Suprapubic skin (tissue), 4 donors: ENCODE measurements at regions not wholly inside any gene's neighbourhood (a gene's known extent, or its start where the extent isn't known, plus 50 kb on each side); places are given as distances from the start of the nearest gene placed in this dataset.
"Not testable (repeated sequence)": the region's sequence is repeated elsewhere in the genome, so short reads cannot be mapped to it uniquely, and the experiment has no call there.

ENCODE experiments used
- DNase-seq, 2 donors: peaks; one replicate each; pipeline ENCODE4 v3.0.0-alpha.2; 2019; ENCODE audit warnings: low spot score in 2 of 2
- H3K27ac ChIP-seq: fragments of 200-600 bp; sonication (generic); one replicate; pipeline ENCODE4 v1.5.1; 2019
- H3K27me3 ChIP-seq: fragments of 200-600 bp; sonication (generic); one replicate; pipeline ENCODE4 v1.5.1; 2019
- H3K36me3 ChIP-seq: fragments of 200-600 bp; sonication (generic); one replicate; pipeline ENCODE4 v1.5.1; 2019
- H3K4me1 ChIP-seq: fragments of 200-600 bp; sonication (generic); one replicate; pipeline ENCODE4 v1.5.1; 2019
- H3K4me3 ChIP-seq: fragments of 200-600 bp; sonication (generic); one replicate; pipeline ENCODE4 v1.5.1; 2019; ENCODE audit warnings: mild to moderate bottlenecking
- H3K9me3 ChIP-seq: fragments of 200-600 bp; sonication (generic); one replicate; pipeline ENCODE4 v1.5.1; 2019
- CTCF ChIP-seq, 2 donors: fragments of 200-600 bp in 1 of 2; fragments of 450-650 bp in 1 of 2; sonication (generic) in 1 of 2; IDR thresholded peaks; one replicate each; pipeline ENCODE4 v1.5.1; 2016 to 2019; ENCODE audit warnings: antibody characterized with exemption in 2 of 2, mild to moderate bottlenecking in 1 of 2, moderate library complexity in 1 of 2
- EP300 ChIP-seq: sonication (generic); formaldehyde crosslinking; IDR thresholded peaks from one replicate; pipeline ENCODE4 v1.6.1; 2017; ENCODE audit warnings: antibody characterized with exemption
- POLR2A ChIP-seq, 2 donors: fragments of 450-650 bp; IDR thresholded peaks; one replicate each; pipeline ENCODE4 v1.6.1; 2017; ENCODE audit warnings: antibody characterized with exemption in 2 of 2, mild to moderate bottlenecking in 2 of 2, moderate library complexity in 2 of 2
- POLR2AphosphoS5 ChIP-seq, 3 donors: sonication (generic); formaldehyde crosslinking; IDR thresholded peaks; one replicate each; pipeline ENCODE4 v1.6.1; 2017; ENCODE audit warnings: antibody characterized with exemption in 3 of 3
- WGBS: methylation state at CpG from one replicate; pipeline ENCODE4 v1.1.5; 2018; 5-methylcytosine and 5-hydroxymethylcytosine counted together

- H3K27ac ChIP-seq = no peak overlapping the region
- no peaks in the 10 kb centered on the region for H3K9me3 ChIP-seq
- 72% methylated on average over 11 of the region's 11 CpGs for WGBS
- DNase-seq = no peak
- H3K27me3 ChIP-seq = no peaks in the 10 kb centered on the region
- no peaks in the 10 kb centered on the region for H3K4me1 ChIP-seq
- H3K4me3 ChIP-seq = no peak overlapping the region
- TF ChIP-seq POLR2A (IDR thresholded peaks at IDR 0.05) (no peak), EP300 (no peak), POLR2AphosphoS5 (IDR thresholded peaks at IDR 0.05) (no peak), CTCF (IDR thresholded peaks at IDR 0.05) (no peak)
- no peaks in the 10 kb centered on the region for H3K36me3 ChIP-seq
Observed at GRCh38 chr6:146984251-146984924, 219.8 kb upstream of the STXBP5 start.

- 65% methylated on average over 3 of the region's 3 CpGs for WGBS
- Histone ChIP-seq H3K27me3 (no peaks in the 10 kb centered on the region), H3K4me1 (no peaks in the 10 kb centered on the region), H3K36me3 (no peaks in the 10 kb centered on the region), H3K4me3 (no peak overlapping the region), H3K9me3 (no peaks in the 10 kb centered on the region), H3K27ac (no peak overlapping the region)
- no peak for DNase-seq
- TF ChIP-seq CTCF (IDR thresholded peaks at IDR 0.05) (no peak), POLR2A (IDR thresholded peaks at IDR 0.05) (no peak), POLR2AphosphoS5 (IDR thresholded peaks at IDR 0.05) (no peak), EP300 (no peak)
Observed at GRCh38 chr6:146985111-146985510, 219.1 kb upstream of the STXBP5 start.

GRCh38 chr6:146985966-146986365 is 218.3 kb upstream of the STXBP5 start:
- H3K4me3 ChIP-seq = no peak overlapping the region
- H3K4me1 ChIP-seq = no peaks in the 10 kb centered on the region
- H3K36me3 ChIP-seq = no peaks in the 10 kb centered on the region
- no peaks in the 10 kb centered on the region for H3K27me3 ChIP-seq
- no peak for TF ChIP-seq CTCF (IDR thresholded peaks at IDR 0.05)
- no peak for TF ChIP-seq POLR2A (IDR thresholded peaks at IDR 0.05)
- TF ChIP-seq POLR2AphosphoS5 (IDR thresholded peaks at IDR 0.05) = no peak
- TF ChIP-seq EP300 = no peak
- no peak for DNase-seq
- H3K27ac ChIP-seq = no peak overlapping the region
- 100% methylated on average over 2 of the region's 2 CpGs for WGBS
- no peaks in the 10 kb centered on the region for H3K9me3 ChIP-seq

- not testable (repeated sequence) for H3K4me1 ChIP-seq, H3K4me3 ChIP-seq, H3K9me3 ChIP-seq, DNase-seq, H3K27ac ChIP-seq, H3K36me3 ChIP-seq, H3K27me3 ChIP-seq
- WGBS = 97% methylated on average over 1 of the region's 1 CpG
Observed at GRCh38 chr6:146987938-146988337, 216.3 kb upstream of the STXBP5 start.

- DNase-seq = no peak
- Histone ChIP-seq H3K4me1 (no peaks in the 10 kb centered on the region), H3K36me3 (no peaks in the 10 kb centered on the region), H3K27ac (no peak overlapping the region), H3K9me3 (no peaks in the 10 kb centered on the region), H3K4me3 (no peak overlapping the region), H3K27me3 (no peaks in the 10 kb centered on the region)
- no peak for TF ChIP-seq POLR2AphosphoS5 (IDR thresholded peaks at IDR 0.05)
- no peak for TF ChIP-seq POLR2A (IDR thresholded peaks at IDR 0.05)
- 88% methylated on average over 4 of the region's 4 CpGs for WGBS
Observed at GRCh38 chr6:146989860-146990259, 214.4 kb upstream of the STXBP5 start.

- no peak for DNase-seq
- no peaks in the 10 kb centered on the region for H3K27me3 ChIP-seq
- no peaks in the 10 kb centered on the region for H3K9me3 ChIP-seq
- 64% methylated on average over 2 of the region's 2 CpGs for WGBS
- H3K4me1 ChIP-seq = no peaks in the 10 kb centered on the region
- TF ChIP-seq POLR2A (IDR thresholded peaks at IDR 0.05) (no peak), CTCF (IDR thresholded peaks at IDR 0.05) (no peak), EP300 (no peak), POLR2AphosphoS5 (IDR thresholded peaks at IDR 0.05) (no peak)
- H3K36me3 ChIP-seq = no peaks in the 10 kb centered on the region
- no peak overlapping the region for H3K4me3 ChIP-seq
- H3K27ac ChIP-seq = no peak overlapping the region
Observed at GRCh38 chr6:146990284-146990683, 213.9 kb upstream of the STXBP5 start.
